ENCODE measurements at regions not wholly inside any gene's neighbourhood (a gene's known extent, or its start where the extent isn't known, plus 50 kb on each side); places are given as distances from the start of the nearest gene placed in this dataset.

DNA sequence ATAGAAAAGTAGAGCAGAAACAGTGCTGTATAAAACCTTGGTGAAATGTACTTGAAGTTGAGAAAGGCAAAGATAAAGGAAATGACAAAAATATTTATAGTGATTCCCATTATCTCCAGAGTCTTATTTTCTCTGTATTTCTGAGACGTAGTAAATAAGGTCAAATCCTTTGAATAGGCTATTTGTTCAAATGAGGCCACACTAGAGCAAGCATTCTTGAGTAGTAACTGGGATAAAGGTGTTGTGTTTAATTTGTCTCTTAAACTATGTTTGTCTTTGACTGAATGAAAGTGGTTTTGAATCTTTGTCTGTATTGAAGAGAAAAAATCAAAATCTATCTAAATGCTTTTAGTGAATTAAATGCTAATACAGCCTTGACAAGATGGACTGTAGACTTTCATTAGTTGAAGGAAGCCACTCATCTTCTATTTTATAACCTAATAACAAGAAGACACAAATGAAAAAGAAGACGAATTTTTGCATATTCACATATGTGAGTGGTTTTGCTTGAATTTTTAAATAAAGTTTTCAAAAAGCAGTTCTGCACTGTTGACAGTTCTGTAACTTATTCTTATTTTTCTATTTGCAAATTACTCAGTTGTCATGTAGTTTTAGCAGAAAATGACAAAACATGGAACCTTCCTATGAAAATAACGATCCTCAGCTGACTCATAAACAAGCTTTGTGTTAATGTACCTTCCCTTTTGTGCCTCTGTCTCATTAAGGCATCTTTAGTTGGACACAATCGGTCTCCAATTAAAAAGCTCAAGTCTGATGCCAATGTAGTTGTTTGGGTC lies 94.8 kb upstream of the PCDH18 start:
- no peak for ATAC-seq

DNA sequence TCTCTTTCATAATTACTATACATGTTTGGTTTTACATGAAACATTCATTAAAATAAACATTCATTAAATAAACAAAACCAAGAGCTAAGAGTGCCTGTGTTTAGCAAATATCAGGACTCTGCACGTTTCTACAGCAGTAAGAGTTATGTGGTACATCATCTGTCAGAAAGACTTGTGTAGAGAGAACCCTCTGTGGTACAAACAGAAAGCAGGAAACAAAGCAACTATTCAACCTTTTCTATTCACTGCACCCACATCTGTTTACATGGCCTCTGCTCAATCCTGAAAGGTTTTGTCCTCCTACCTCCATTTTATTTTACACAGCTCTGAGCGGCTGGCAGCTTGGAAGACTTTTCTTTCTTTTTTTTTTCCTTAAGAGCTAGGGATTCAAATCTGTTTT lies 90.7 kb upstream of the PCDH18 start:
- no peak for ATAC-seq

DNA sequence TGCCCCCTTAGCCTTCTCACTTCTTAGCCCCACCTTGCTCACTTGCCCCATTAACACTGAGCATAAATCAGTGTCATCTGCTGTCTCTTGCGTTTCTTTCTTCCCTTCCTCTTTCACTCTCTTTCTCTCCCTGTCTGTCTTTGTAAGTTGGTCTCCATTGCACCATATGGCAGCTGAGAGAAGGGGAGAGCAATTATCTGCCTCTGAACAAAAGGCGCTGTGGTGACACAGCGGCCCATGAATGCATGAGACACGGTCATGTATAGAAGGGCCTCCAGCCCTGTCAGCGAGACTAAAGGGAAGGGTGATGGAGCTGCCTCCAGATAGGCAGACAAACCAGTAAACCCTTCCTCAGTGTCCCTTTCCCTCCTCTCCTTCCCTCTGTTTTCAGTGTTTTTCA lies 88.8 kb upstream of the PCDH18 start:
- ATAC-seq, result no peak

DNA sequence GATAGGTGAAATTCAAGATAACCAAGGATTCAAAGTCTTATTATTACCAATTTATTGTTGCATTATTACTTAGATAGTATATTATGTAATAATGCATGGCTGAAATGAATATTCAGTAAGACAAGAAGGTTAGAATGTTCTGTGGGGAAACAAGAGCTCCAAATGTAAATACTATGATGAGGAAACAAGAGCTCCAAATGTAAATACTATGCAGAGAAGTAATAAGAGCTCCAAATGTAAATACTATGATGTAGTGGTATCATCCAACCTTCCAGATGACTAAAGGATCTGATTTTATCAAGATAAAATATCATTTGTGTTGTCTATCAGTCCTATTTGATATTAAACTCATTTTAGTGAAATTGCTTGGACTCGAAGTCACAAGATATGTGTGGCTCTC lies 82.2 kb upstream of the PCDH18 start:
- no peak for ATAC-seq

DNA sequence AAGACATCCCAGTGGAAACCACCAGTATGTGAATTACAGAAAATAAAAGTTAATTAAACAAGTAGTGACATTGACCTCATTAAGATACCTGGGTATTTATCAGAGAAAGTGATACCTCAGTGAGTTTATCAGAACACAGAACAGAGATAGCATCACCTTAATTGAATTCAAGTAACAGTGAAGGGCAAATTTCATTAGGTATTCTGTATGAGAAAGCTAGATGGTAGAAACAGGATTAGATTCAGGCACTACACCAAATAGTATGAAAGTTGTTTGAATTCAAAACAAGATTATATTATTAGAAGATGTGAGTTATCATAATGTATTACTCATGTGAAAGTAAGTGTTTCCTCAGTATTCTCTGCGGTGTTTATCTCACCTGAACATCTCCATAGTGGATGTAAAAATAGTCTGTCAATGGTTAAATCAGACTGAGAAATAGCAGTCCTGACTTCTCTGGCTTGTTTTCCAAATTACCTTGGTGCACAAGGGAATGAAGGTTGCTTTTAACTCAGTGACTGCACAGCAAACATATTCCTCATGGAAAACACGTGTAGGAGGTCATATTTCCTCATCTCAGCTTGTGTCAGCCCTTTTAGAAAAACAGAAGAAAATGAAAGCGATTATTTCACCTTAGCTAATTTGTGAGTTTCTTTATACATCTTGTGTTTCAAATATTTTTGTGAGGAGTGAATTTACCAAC lies 79.9 kb upstream of the PCDH18 start:
- ATAC-seq, result no peak

DNA sequence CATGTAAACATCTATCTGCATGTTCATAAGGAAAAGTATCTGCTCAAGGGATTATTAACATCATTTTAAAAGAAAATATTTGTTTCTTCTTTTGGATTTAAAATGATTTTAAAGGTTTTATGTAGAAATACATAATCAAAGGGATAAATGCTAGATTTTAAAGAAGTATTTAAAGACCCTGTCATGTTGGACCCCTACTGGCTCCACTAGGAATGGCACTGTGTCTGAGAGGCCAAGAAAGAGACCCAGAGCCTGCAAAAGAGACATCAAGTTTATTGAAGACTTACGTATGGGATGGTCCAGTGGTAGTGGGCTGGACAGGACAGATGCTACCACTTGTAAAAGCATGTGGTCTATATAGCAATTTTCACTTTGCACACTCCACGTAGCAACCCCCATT lies 78.7 kb upstream of the PCDH18 start:
- ATAC-seq, result no peak

DNA sequence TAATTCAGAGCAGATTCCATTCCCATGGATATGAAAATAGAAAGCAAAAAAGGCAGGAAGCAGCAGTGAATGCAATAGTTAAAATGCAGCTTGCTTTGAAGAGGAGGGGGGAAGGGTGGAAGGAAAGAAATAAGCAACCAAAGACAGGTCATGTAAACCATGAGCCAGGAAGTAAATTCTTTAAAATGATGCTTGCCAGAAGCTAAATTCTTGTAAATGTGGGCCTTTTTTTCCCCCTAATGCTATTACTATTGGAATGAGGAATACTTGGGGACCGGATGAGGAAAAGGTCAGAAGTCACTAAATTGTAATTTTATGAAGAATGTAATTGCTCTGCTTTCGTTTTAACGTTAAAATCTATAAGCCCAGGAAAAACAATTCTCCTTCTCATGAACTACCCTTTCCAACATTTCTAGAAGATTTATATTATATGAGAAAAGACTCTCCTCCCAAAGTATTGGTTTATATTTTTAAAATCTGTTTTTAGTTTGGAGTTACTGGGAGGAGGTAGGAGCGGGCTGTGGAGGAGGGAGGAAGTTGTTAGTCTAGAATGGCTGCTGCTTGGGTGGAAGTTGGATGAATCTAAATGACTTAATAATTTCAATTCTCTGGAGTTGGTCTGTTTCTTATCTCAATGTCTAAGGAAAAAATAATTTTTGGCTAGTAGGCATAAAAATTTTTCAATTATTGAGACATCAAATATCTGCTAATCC lies 77.6 kb upstream of the PCDH18 start:
- no peak for ATAC-seq

DNA sequence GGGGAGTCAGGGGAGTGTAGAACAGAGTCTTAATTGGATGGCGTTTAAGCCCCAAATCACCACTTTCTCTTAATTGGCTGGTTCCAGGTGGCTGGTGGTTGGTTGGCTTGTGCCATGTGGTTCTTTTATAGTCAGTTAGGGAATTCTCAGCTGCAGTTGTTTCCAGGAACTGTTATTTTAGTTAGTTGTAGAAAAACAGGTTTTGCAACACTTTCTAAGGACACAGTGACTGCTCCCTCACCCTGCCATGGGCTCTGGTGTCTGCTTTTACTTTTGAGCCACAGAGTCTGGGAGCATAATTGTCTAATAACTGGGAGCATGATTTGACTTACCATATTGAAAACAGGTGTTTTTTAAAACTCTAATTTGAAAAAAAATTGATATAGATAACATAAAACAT lies 75.8 kb upstream of the PCDH18 start:
- no peak for ATAC-seq

DNA sequence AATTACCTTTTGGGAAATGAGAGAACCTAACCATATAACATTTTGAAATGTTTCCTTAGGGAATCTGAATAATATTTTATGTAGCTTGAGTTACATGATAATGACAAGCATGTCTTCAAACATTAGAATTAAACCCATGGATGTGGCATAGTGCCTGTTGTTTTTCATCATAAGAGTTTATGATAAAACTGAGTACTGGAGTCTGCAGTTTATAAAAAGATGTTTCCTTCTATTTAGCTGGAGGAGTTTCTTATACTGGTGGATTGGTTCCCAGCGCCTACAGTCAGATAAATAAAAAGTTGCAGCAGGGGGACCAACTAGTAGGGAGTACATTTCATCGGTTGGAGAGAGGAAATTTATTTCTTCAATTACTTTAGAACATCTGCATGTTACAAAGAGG lies 70.1 kb upstream of the PCDH18 start:
- ATAC-seq, result no peak

DNA sequence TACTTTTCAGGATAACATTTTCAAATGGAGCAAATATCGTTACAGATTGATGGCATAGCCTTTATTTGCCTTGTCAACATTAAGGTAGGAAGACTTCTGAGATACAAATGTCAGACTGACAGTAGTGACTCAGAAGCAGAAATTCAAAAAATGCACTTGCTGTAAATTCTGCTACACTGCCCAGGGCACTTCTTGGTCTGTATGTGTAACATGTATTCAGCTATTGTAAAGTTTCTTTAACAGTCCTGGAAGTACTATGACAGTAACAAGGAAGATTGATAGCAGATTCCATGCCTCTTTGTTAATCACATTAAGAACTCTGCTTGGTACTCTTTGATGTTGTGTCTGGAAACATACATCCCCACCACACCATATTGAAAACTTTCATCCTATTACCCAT lies 69.6 kb upstream of the PCDH18 start:
- ATAC-seq, result peak; percentile 28

DNA sequence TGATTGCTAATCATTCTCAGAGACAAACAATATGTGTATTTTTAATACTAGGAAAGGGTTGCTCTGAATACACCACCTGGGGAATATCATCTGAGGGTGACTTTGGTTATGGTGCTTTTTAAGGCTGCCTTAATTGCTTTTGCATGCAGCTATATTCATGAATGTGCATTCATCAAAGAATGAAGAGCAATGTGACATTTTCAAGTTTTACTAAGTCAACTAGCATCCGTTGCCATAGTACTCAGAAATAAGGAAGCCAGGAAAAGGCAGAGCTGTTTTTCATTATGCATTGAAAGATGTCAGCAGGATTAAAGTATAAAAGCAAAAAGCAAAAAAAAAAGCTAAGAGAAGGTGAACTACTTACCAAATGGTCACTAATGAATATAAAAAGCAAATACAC lies 67.4 kb upstream of the PCDH18 start:
- no peak for ATAC-seq

DNA sequence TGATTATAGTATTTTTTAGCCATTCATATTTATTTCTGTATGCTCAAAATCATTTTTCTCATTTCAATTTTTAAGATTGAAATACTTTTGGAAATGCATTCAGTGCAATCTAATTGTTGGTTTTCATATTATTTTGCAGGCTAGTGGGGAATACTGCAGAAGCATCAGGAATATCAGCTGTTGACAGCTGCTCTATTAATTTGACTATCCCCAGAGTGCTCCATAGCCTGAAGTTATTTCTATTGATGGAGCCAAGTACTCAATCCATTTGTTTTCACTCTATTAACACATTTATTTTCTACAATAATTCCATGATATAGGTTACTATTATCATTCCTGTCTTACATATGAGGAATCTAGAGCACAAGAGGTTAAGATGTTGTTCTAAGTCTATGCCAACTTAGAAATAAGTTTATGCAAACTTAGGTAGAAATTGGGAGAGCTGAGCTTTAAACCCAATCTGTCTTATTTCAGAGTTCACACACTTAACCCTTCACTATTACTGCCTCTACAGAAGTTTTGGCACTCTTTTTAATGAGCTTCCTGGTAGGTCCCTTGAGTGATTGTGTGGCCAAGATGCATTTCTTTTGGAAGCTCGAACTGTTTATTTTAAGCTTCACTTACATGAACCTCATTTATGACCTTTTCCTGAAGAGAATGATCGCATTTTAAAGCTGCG lies 65.6 kb upstream of the PCDH18 start:
- no peak for ATAC-seq

DNA sequence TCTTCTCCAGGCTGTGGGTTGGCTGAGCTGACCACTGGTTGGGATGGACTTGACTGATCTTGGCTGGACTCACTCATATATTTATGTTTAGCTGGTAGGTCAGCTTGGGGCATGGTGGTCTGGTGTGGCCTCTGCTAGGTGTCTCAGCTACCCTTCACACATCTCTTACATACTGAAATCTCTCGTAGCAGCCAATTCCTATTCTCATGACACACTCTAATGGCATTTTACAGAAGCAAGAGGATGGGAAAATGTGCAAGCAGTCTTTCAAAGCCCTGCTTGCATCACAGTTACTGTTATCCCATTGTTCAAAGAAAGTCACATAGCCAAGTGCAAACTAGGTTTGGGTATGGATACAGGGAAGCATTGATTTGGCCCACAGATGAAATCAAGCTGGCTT lies 55.5 kb upstream of the PCDH18 start:
- no peak for ATAC-seq

DNA sequence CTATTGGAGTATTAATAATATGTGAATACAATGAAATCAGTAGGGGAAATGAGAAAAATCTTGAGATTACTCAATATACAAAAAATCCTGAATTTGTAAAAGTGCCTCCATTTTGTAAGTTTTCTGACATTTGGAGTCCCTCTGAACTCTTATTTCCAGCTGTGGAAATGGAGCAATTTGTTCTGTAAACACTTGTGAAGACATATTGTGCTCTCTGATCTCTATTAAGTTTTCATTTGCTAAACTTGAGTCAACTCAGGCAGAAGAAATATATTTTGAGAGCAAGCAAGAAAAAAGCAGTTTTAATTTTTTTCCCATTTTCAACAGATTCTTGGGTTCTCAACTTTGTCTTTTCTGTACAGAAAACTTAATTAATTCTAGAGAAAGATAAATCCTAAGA lies 51.4 kb upstream of the PCDH18 start:
- no peak for ATAC-seq
